ENCODE measurements at regions not wholly inside any gene's neighbourhood (a gene's known extent, or its start where the extent isn't known, plus 50 kb on each side); places are given as distances from the start of the nearest gene placed in this dataset.

DNA sequence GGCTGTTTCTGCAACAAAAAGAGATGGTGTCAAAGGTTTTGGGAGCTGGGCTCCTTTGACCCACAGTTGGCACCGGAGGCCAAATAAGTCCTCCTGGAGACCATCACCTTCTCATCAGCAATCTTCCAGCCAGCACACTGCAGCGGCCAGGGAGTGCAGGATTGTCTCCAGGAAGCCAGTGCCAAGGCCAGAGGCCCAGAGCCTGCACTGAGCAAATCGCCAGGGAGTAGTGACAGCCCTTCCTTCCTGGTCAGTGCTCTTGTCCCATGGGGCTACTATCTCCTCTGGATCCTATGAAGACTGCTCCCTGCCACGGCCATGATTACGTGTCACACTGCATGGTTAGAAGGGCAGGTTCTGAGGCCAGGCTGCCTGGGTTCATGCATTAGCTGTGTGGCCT is 134.3 kb upstream of the CRHR1 start:
- WGBS, 3 donors, result 77 to 82% (median 77%) methylated on average over 5 of the region's 5 CpGs
- H3K27ac ChIP-seq (ENCODE audit: low read depth in 1 of 3, low read length in 2 of 3), result no peak overlapping the region
- H3K27me3 ChIP-seq (ENCODE audit: control insufficient read depth in 3 of 3, insufficient read depth in 3 of 3, low read length in 3 of 3), result peaks cover 0 to 6% (median 4%) of the 10 kb centered on the region in 3 donors
- H3K4me3 ChIP-seq (ENCODE audit: low read depth in 1 of 3, low read length in 3 of 3), result no peak overlapping the region
- no peak for DNase-seq
- no peaks in the 10 kb centered on the region for H3K9me3 ChIP-seq (ENCODE audit: control insufficient read depth in 2 of 2, insufficient read depth in 1 of 2, low read depth in 1 of 2, low read length in 1 of 2)
- H3K4me1 ChIP-seq (ENCODE audit: control insufficient read depth in 3 of 3, insufficient read depth in 2 of 3, low read depth in 1 of 3, low read length in 2 of 3), result no peaks in the 10 kb centered on the region
- H3K36me3 ChIP-seq (ENCODE audit: control insufficient read depth in 3 of 3, insufficient read depth in 2 of 3, low read depth in 1 of 3, low read length in 3 of 3), result no peaks in the 10 kb centered on the region
- no peak for FAIRE-seq

DNA sequence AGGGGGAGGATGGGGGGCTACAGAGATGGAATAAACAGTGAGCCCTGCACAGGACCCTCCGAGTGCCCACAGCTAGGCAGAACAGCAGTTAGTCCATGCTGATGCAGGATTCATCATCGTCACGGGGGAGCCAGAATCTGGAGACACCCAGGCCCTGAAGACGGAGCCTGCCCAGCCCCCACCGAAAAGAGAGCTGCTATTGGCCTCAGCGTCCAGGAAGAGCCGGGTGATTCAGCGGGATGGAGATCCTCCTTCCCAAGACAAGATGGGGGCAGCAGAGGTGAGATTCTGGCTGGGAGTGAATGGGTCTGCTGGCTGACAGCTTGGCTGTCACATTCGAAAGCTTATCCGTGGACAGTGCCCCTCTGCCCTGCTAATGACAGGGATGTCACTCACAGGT is 133.6 kb upstream of the CRHR1 start:
- no peak overlapping the region for H3K4me3 ChIP-seq (ENCODE audit: low read depth in 1 of 3, low read length in 3 of 3)
- 61 to 76% (median 66%) methylated on average over 10 of the region's 10 CpGs for WGBS, 3 donors
- FAIRE-seq, result no peak
- H3K27me3 ChIP-seq (ENCODE audit: control insufficient read depth in 3 of 3, insufficient read depth in 3 of 3, low read length in 3 of 3), result peaks cover 0 to 6% (median 4%) of the 10 kb centered on the region in 3 donors
- no peaks in the 10 kb centered on the region for H3K36me3 ChIP-seq (ENCODE audit: control insufficient read depth in 3 of 3, insufficient read depth in 2 of 3, low read depth in 1 of 3, low read length in 3 of 3)
- DNase-seq, result no peak
- no peaks in the 10 kb centered on the region for H3K4me1 ChIP-seq (ENCODE audit: control insufficient read depth in 3 of 3, insufficient read depth in 2 of 3, low read depth in 1 of 3, low read length in 2 of 3)
- no peaks in the 10 kb centered on the region for H3K9me3 ChIP-seq (ENCODE audit: control insufficient read depth in 2 of 2, insufficient read depth in 1 of 2, low read depth in 1 of 2, low read length in 1 of 2)
- H3K27ac ChIP-seq (ENCODE audit: low read depth in 1 of 3, low read length in 2 of 3), result no peak overlapping the region

DNA sequence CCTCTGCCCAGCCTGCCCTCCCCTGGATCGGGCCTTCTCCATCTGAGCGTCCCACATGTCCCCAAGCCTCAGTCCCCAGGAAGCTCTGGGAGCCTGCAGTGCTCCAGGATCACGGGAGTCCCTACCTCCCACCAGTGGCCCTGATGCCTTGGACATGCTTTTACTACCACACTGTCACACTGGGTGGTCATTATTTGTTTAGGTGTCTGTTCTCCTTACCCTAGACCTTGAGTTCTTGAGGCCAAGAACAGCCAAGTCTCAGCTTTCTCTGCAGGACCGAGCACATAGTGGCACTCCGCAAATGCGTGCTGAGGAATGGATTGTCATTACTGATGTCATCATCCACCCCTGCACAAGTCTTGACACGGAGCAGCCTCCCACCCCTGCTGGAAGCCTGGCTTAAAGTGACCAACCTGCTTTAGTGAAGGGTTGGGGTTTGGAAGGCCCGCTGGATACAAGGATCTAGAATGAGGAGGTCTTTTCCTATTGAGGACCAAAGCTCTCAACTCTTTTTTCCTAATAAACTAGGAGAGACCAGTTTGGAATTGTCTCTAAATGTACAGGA is 132.9 kb upstream of the CRHR1 start:
- H3K4me3 ChIP-seq (ENCODE audit: low read depth in 1 of 3, low read length in 3 of 3), result no peak overlapping the region
- peaks cover 0 to 4% (median 4%) of the 10 kb centered on the region in 3 donors for H3K27me3 ChIP-seq (ENCODE audit: control insufficient read depth in 3 of 3, insufficient read depth in 3 of 3, low read length in 3 of 3)
- no peak for DNase-seq
- no peaks in the 10 kb centered on the region for H3K4me1 ChIP-seq (ENCODE audit: control insufficient read depth in 3 of 3, insufficient read depth in 2 of 3, low read depth in 1 of 3, low read length in 2 of 3)
- H3K27ac ChIP-seq (ENCODE audit: low read depth in 1 of 3, low read length in 2 of 3), result no peak overlapping the region
- H3K9me3 ChIP-seq (ENCODE audit: control insufficient read depth in 2 of 2, insufficient read depth in 1 of 2, low read depth in 1 of 2, low read length in 1 of 2), result no peaks in the 10 kb centered on the region
- 75 to 78% (median 76%) methylated on average over 8 of the region's 8 CpGs for WGBS, 3 donors
- FAIRE-seq, result no peak
- H3K36me3 ChIP-seq (ENCODE audit: control insufficient read depth in 3 of 3, insufficient read depth in 2 of 3, low read depth in 1 of 3, low read length in 3 of 3), result no peaks in the 10 kb centered on the region

DNA sequence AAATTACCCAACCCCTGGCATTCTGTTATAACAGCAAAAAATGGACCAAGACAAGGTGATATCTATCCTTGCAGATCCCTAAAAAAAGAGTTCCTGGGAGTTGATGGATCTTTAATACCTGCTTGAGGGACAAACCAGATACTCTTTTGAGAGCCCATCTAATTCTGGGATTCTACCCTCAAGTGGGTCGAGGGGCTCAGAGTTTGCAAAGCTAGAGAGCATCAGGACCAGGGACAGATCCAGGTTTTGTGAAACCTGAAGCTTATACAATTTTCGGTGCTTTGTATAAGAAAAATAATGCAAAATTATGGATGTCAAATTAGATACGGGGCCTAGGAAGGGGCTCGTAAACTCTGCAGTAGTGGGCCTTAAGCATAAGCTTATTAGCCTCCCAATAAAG is 130.5 kb upstream of the CRHR1 start:
- H3K4me3 ChIP-seq (ENCODE audit: low read depth in 1 of 3, low read length in 3 of 3), result no peak overlapping the region
- no peaks in the 10 kb centered on the region for H3K9me3 ChIP-seq (ENCODE audit: control insufficient read depth in 2 of 2, insufficient read depth in 1 of 2, low read depth in 1 of 2, low read length in 1 of 2)
- H3K36me3 ChIP-seq (ENCODE audit: control insufficient read depth in 3 of 3, insufficient read depth in 2 of 3, low read depth in 1 of 3, low read length in 3 of 3), result no peaks in the 10 kb centered on the region
- peaks cover 0 to 3% (median 2%) of the 10 kb centered on the region in 3 donors for H3K27me3 ChIP-seq (ENCODE audit: control insufficient read depth in 3 of 3, insufficient read depth in 3 of 3, low read length in 3 of 3)
- DNase-seq (no peak), FAIRE-seq (no peak)
- 57 to 67% (median 66%) methylated on average over 4 of the region's 4 CpGs for WGBS, 3 donors
- no peak overlapping the region for H3K27ac ChIP-seq (ENCODE audit: low read depth in 1 of 3, low read length in 2 of 3)
- H3K4me1 ChIP-seq (ENCODE audit: control insufficient read depth in 3 of 3, insufficient read depth in 2 of 3, low read depth in 1 of 3, low read length in 2 of 3), result no peaks in the 10 kb centered on the region

DNA sequence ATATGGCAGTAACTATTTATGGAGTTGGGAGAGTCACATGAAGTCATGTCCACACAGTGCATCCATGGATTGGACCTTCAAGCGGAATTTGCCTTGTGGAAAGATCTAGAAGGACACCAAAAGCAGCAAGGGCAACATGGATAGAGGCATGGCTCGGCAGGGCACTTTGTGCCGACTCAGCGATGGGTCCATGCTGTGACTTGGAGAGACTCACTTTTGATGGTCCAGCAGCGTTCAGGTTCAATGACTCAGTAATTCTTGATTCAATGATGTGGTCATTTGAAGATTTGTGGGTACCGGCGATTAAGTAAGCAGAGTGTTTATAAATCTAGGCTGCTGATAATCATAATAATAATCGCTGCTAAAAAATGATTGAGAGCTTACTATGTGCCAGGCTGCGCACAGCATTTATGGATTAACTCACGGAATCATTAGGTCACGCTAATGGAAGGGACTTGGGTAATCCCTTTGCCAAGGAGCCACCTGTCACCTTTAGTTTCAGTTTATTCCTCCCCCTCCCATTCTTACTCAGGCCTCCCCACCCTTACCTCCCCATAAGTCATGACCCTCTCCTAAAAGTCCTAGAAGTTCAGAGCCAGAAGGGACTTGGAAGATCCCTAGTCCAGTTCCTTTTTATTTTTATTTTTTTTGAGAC is 127.5 kb upstream of the CRHR1 start:
- Histone ChIP-seq H3K4me3 (ENCODE audit: low read depth in 1 of 3, low read length in 3 of 3) (no peak overlapping the region), H3K27ac (ENCODE audit: low read depth in 1 of 3, low read length in 2 of 3) (no peak overlapping the region), H3K27me3 (ENCODE audit: control insufficient read depth in 3 of 3, insufficient read depth in 3 of 3, low read length in 3 of 3) (peaks cover 0 to 13% (median 4%) of the 10 kb centered on the region in 3 donors), H3K4me1 (ENCODE audit: control insufficient read depth in 3 of 3, insufficient read depth in 2 of 3, low read depth in 1 of 3, low read length in 2 of 3) (no peaks in the 10 kb centered on the region), H3K9me3 (ENCODE audit: control insufficient read depth in 2 of 2, insufficient read depth in 1 of 2, low read depth in 1 of 2, low read length in 1 of 2) (no peaks in the 10 kb centered on the region), H3K36me3 (ENCODE audit: control insufficient read depth in 3 of 3, insufficient read depth in 2 of 3, low read depth in 1 of 3, low read length in 3 of 3) (no peaks in the 10 kb centered on the region)
- DNase-seq (no peak), FAIRE-seq (no peak)
- 83 to 88% (median 86%) methylated on average over 11 of the region's 11 CpGs for WGBS, 3 donors

- FAIRE-seq, result no peak
- H3K27ac ChIP-seq (ENCODE audit: low read depth in 1 of 3, low read length in 2 of 3), result no peak overlapping the region
- H3K27me3 ChIP-seq (ENCODE audit: control insufficient read depth in 3 of 3, insufficient read depth in 3 of 3, low read length in 3 of 3), result peaks cover 0 to 13% (median 11%) of the 10 kb centered on the region in 3 donors
- peaks cover 0 to 4% of the 10 kb centered on the region in 2 donors for H3K9me3 ChIP-seq (ENCODE audit: control insufficient read depth in 2 of 2, insufficient read depth in 1 of 2, low read depth in 1 of 2, low read length in 1 of 2)
- 28 to 45% (median 33%) methylated on average over 4 of the region's 4 CpGs for WGBS, 3 donors
- no peaks in the 10 kb centered on the region for H3K36me3 ChIP-seq (ENCODE audit: control insufficient read depth in 3 of 3, insufficient read depth in 2 of 3, low read depth in 1 of 3, low read length in 3 of 3)
- H3K4me1 ChIP-seq (ENCODE audit: control insufficient read depth in 3 of 3, insufficient read depth in 2 of 3, low read depth in 1 of 3, low read length in 2 of 3), result no peaks in the 10 kb centered on the region
- H3K4me3 ChIP-seq (ENCODE audit: low read depth in 1 of 3, low read length in 3 of 3), result no peak overlapping the region
- no peak for DNase-seq
These were observed 123.6 kb upstream of the CRHR1 start for GRCh38 chr17:45660474-45660873.

DNA sequence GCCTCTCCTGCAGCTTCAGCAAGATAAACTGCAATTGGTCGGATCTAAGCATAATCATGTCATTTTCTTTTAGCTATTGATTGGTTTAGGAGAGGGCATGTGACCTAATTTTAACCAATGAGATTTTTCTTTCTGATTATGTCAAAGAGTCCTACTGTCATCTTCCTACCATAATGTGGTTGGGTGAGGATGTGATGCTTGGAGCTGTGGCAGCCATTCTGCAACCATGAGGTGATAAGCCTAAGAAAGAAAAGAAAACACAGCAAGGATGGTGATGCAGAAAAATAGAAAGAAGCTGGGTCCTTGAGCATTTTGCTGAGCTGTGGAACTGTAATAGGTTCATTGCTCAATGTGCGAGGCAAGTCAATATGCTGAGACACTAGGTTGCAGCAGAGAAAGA is 121.7 kb upstream of the CRHR1 start:
- Histone ChIP-seq H3K27ac (ENCODE audit: low read depth in 1 of 3, low read length in 2 of 3) (no peak overlapping the region), H3K4me3 (ENCODE audit: low read depth in 1 of 3, low read length in 3 of 3) (no peak overlapping the region), H3K4me1 (ENCODE audit: control insufficient read depth in 3 of 3, insufficient read depth in 2 of 3, low read depth in 1 of 3, low read length in 2 of 3) (no peaks in the 10 kb centered on the region), H3K9me3 (ENCODE audit: control insufficient read depth in 2 of 2, insufficient read depth in 1 of 2, low read depth in 1 of 2, low read length in 1 of 2) (peaks cover 0 to 4% of the 10 kb centered on the region in 2 donors), H3K36me3 (ENCODE audit: control insufficient read depth in 3 of 3, insufficient read depth in 2 of 3, low read depth in 1 of 3, low read length in 3 of 3) (no peaks in the 10 kb centered on the region), H3K27me3 (ENCODE audit: control insufficient read depth in 3 of 3, insufficient read depth in 3 of 3, low read length in 3 of 3) (peaks cover 0 to 19% (median 11%) of the 10 kb centered on the region in 3 donors)
- 92 to 95% (median 94%) methylated on average over 2 of the region's 2 CpGs for WGBS, 3 donors
- FAIRE-seq (no peak), DNase-seq (no peak)

DNA sequence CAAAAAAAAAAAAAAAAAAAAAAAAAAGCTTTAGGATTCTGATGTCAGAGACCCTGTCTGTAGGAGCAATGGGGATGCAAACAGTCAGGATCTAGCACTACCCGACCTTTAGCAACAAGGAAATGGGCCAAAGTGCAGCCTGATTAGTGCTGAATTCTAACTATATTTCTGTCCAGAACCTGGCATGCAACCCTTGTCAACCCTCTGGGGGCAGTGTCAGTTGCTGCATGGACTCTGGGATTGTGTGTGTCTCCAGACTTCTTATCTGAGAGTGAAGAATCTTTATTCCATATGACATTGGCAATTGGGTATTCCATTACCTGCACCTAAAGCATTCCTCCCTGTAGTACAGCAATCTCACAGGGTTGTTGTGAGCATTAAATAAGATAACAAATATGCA is 120.3 kb upstream of the CRHR1 start:
- WGBS, 3 donors, result 24 to 53% (median 29%) methylated on average over 1 of the region's 1 CpG
- Histone ChIP-seq H3K4me3 (ENCODE audit: low read depth in 1 of 3, low read length in 3 of 3) (no peak overlapping the region), H3K27ac (ENCODE audit: low read depth in 1 of 3, low read length in 2 of 3) (no peak overlapping the region), H3K4me1 (ENCODE audit: control insufficient read depth in 3 of 3, insufficient read depth in 2 of 3, low read depth in 1 of 3, low read length in 2 of 3) (no peaks in the 10 kb centered on the region), H3K27me3 (ENCODE audit: control insufficient read depth in 3 of 3, insufficient read depth in 3 of 3, low read length in 3 of 3) (peaks cover 0 to 19% (median 11%) of the 10 kb centered on the region in 3 donors), H3K36me3 (ENCODE audit: control insufficient read depth in 3 of 3, insufficient read depth in 2 of 3, low read depth in 1 of 3, low read length in 3 of 3) (no peaks in the 10 kb centered on the region), H3K9me3 (ENCODE audit: control insufficient read depth in 2 of 2, insufficient read depth in 1 of 2, low read depth in 1 of 2, low read length in 1 of 2) (peaks cover 0 to 4% of the 10 kb centered on the region in 2 donors)
- no peak for DNase-seq
- no peak for FAIRE-seq

- no peak overlapping the region for H3K27ac ChIP-seq (ENCODE audit: low read depth in 1 of 3, low read length in 2 of 3)
- no peaks in the 10 kb centered on the region for H3K4me1 ChIP-seq (ENCODE audit: control insufficient read depth in 3 of 3, insufficient read depth in 2 of 3, low read depth in 1 of 3, low read length in 2 of 3)
- DNase-seq (no peak), FAIRE-seq (no peak)
- H3K36me3 ChIP-seq (ENCODE audit: control insufficient read depth in 3 of 3, insufficient read depth in 2 of 3, low read depth in 1 of 3, low read length in 3 of 3), result no peaks in the 10 kb centered on the region
- H3K27me3 ChIP-seq (ENCODE audit: control insufficient read depth in 3 of 3, insufficient read depth in 3 of 3, low read length in 3 of 3), result peaks cover 0 to 19% (median 13%) of the 10 kb centered on the region in 3 donors
- 38 to 68% (median 63%) methylated on average over 6 of the region's 6 CpGs for WGBS, 3 donors
- peaks cover 0 to 4% of the 10 kb centered on the region in 2 donors for H3K9me3 ChIP-seq (ENCODE audit: control insufficient read depth in 2 of 2, insufficient read depth in 1 of 2, low read depth in 1 of 2, low read length in 1 of 2)
- H3K4me3 ChIP-seq (ENCODE audit: low read depth in 1 of 3, low read length in 3 of 3), result no peak overlapping the region
These were observed 119.2 kb upstream of the CRHR1 start for GRCh38 chr17:45664921-45665320.

Data from small intestine (tissue), 7 donors.